GM18499 (cell line): ENCODE measurements at regions not wholly inside any gene's neighbourhood (a gene's known extent, or its start where the extent isn't known, plus 50 kb on each side); places are given as distances from the start of the nearest gene placed in this dataset.
"Not testable (repeated sequence)": the region's sequence is repeated elsewhere in the genome, so short reads cannot be mapped to it uniquely, and the experiment has no call there.

Source experiments
- ATAC-seq: cut with Tn5 transposase; IDR thresholded peaks from one replicate; pipeline ENCODE4 v1.9.1; 2021; ENCODE audit warnings: moderate number of reproducible peaks; ENCODE audit not compliant: insufficient read depth, unreplicated experiment

GRCh38 chr2:87075054-87075790, 53.6 kb upstream of the PLGLB1 start:
- not testable (repeated sequence) for ATAC-seq

GRCh38 chr2:87075791-87076252, 54.2 kb upstream of the PLGLB1 start:
- peak; percentile 16 for ATAC-seq

- ATAC-seq = peak; percentile 84
Observed at GRCh38 chr2:87076253-87077123, 54.8 kb upstream of the PLGLB1 start.

- not testable (repeated sequence) for ATAC-seq
Observed at GRCh38 chr2:87077124-87077446, 55.4 kb upstream of the PLGLB1 start.

- ATAC-seq = not testable (repeated sequence)
Observed at GRCh38 chr2:87081727-87082126, 60.1 kb upstream of the PLGLB1 start.

GRCh38 chr2:87088079-87088478, 66.4 kb upstream of the PLGLB1 start:
- not testable (repeated sequence) for ATAC-seq

- ATAC-seq = not testable (repeated sequence)
Observed at GRCh38 chr2:87089401-87089800, 67.8 kb upstream of the PLGLB1 start.

GRCh38 chr2:87093252-87093651, 71.6 kb upstream of the PLGLB1 start:
- ATAC-seq = not testable (repeated sequence)

GRCh38 chr2:87093937-87094529, 72.4 kb upstream of the PLGLB1 start:
- not testable (repeated sequence) for ATAC-seq

- not testable (repeated sequence) for ATAC-seq
Observed at GRCh38 chr2:87095804-87096203, 74.2 kb upstream of the PLGLB1 start.

- not testable (repeated sequence) for ATAC-seq
Observed at GRCh38 chr2:87128761-87129553, 107.3 kb upstream of the PLGLB1 start.

- not testable (repeated sequence) for ATAC-seq
Observed at GRCh38 chr2:87132577-87132976, 110.9 kb upstream of the PLGLB1 start.

GRCh38 chr2:87151835-87152493, 130.3 kb upstream of the PLGLB1 start:
- ATAC-seq = not testable (repeated sequence)

GRCh38 chr2:87174454-87174853, 152.8 kb upstream of the PLGLB1 start:
- not testable (repeated sequence) for ATAC-seq

- ATAC-seq = not testable (repeated sequence)
Observed at GRCh38 chr2:87183373-87183772, 161.7 kb upstream of the PLGLB1 start.

- ATAC-seq = not testable (repeated sequence)
Observed at GRCh38 chr2:87184260-87184659, 162.6 kb upstream of the PLGLB1 start.

GRCh38 chr2:87189214-87189613, 167.6 kb upstream of the PLGLB1 start:
- not testable (repeated sequence) for ATAC-seq

- ATAC-seq = not testable (repeated sequence)
Observed at GRCh38 chr2:87193336-87193735, 171.7 kb upstream of the PLGLB1 start.

GRCh38 chr2:87194254-87194999, 172.8 kb upstream of the PLGLB1 start:
- ATAC-seq = not testable (repeated sequence)
